ENCODE measurements at regions not wholly inside any gene's neighbourhood (a gene's known extent, or its start where the extent isn't known, plus 50 kb on each side); places are given as distances from the start of the nearest gene placed in this dataset.
"Not testable (repeated sequence)": the region's sequence is repeated elsewhere in the genome, so short reads cannot be mapped to it uniquely, and the experiment has no call there.

- H3K9me3 ChIP-seq (ENCODE audit: insufficient read depth in 2 of 2, low read depth in 1 of 2, low read length in 1 of 2); H3K4me2 ChIP-seq (ENCODE audit: insufficient read depth in 1 of 2, low read depth in 2 of 2, low read length in 2 of 2); DNase-seq (ENCODE audit: low read depth in 1 of 2, low spot score in 2 of 2); H2BK12ac ChIP-seq (ENCODE audit: low read depth, low read length); H2BK5ac ChIP-seq (ENCODE audit: low read depth, low read length); H2BK15ac ChIP-seq (ENCODE audit: low read length); H3K27ac ChIP-seq (ENCODE audit: low read depth, low read length); H3K79me2 ChIP-seq (ENCODE audit: control insufficient read depth in 1 of 2, insufficient read depth in 2 of 2, low read length in 2 of 2); H3K14ac ChIP-seq (ENCODE audit: insufficient read length); H3K36me3 ChIP-seq (ENCODE audit: control insufficient read depth in 2 of 4, insufficient read depth in 4 of 4, low read length in 3 of 4); H3K56ac ChIP-seq (replicated peaks; ENCODE audit: insufficient read length, low read depth, low read length); H3K23ac ChIP-seq (ENCODE audit: insufficient read length); H2BK120ac ChIP-seq (replicated peaks; ENCODE audit: low read depth, low read length); H4K91ac ChIP-seq (replicated peaks; ENCODE audit: insufficient read length, low read length); H3K9ac ChIP-seq (replicated peaks in 1 of 4; ENCODE audit: extremely low read depth in 1 of 4, low read depth in 3 of 4, low read length in 3 of 4); H3K27me3 ChIP-seq (replicated peaks in 1 of 4; ENCODE audit: control insufficient read depth in 3 of 4, extremely low read depth in 1 of 4, insufficient read depth in 3 of 4, low read length in 3 of 4); H2BK20ac ChIP-seq (ENCODE audit: low read length); H3K79me1 ChIP-seq (ENCODE audit: low read depth, low read length); H4K5ac ChIP-seq (ENCODE audit: insufficient read length, low read depth, low read length); H3K18ac ChIP-seq (ENCODE audit: extremely low read depth, low read length); FAIRE-seq; H3K23me2 ChIP-seq (ENCODE audit: low read depth, low read length); H2AK5ac ChIP-seq (ENCODE audit: low read depth, low read length); H2AFZ ChIP-seq (ENCODE audit: low read length); H4K20me1 ChIP-seq (replicated peaks in 1 of 2; ENCODE audit: control insufficient read depth in 1 of 2, insufficient read depth in 2 of 2, low read length in 2 of 2); H3K4ac ChIP-seq (replicated peaks; ENCODE audit: insufficient read length, low read depth, low read length); H3K4me1 ChIP-seq (replicated peaks in 1 of 4; ENCODE audit: control insufficient read depth in 3 of 4, insufficient read depth in 4 of 4, low read length in 3 of 4); H4K8ac ChIP-seq (ENCODE audit: extremely low read depth, insufficient read depth, low read length); H3K4me3 ChIP-seq (ENCODE audit: extremely low read depth in 1 of 4, insufficient read depth in 2 of 4, low read depth in 3 of 4, low read length in 4 of 4): not testable (repeated sequence)
- WGBS, 2 experiments (ENCODE audit: extremely low coverage in 1 of 2, insufficient coverage in 1 of 2, insufficient read length in 1 of 2, insufficient replicate concordance in 2 of 2, low coverage in 1 of 2, low lambda C conversion rate in 2 of 2, missing lambda C conversion rate in 1 of 2) = 95% methylated on average over 5 of the region's 5 CpGs; no CpG with 5 or more reads in 1 of the 2 experiments
- CTCF ChIA-PET (ENCODE audit: partially characterized antibody) = interaction anchor here (0.7 to 6.9 kb wide), 5 partner anchors 8 to 122 kb away, joined by 3 to 54 read pairs (median 3); no protein-coding TSS in a partner anchor
- POLR2A ChIA-PET (ENCODE audit: partially characterized antibody) = interaction anchor here (0.9 to 1.8 kb wide), 4 partner anchors 9 to 110 kb away, joined by 3 to 4 read pairs (median 4); no protein-coding TSS in a partner anchor
Observed at GRCh38 chr15:92804610-92804936, 95.6 kb upstream of the CHD2 start.
